GM23338 (cell line): ENCODE measurements at regions not wholly inside any gene's neighbourhood (a gene's known extent, or its start where the extent isn't known, plus 50 kb on each side); places are given as distances from the start of the nearest gene placed in this dataset.
A peak's percentile ranks its signal among the peaks of the same experiment; 100 is the strongest.

ENCODE experiments used
- CREB1 ChIP-seq: fragments of 250-450 bp; sonication (Bioruptor Pico); IDR thresholded peaks from 2 replicates; pipeline ENCODE4 v1.5.0; 2020; ENCODE audit warnings: low read depth, mild to moderate bottlenecking, moderate library complexity
- ETS1 ChIP-seq: IDR thresholded peaks from 2 replicates; pipeline ENCODE4 v1.6.1; 2016; ENCODE audit warnings: antibody characterized with exemption
- EZH2 ChIP-seq: fragments of 200-600 bp; sonication (generic); IDR thresholded peaks from one replicate; pipeline ENCODE4 v1.8.0; 2017; ENCODE audit warnings: antibody characterized with exemption, mild to moderate bottlenecking, low read depth; ENCODE audit not compliant: unreplicated experiment
- EZH2phosphoT487 ChIP-seq: fragments of 200-600 bp; sonication (generic); IDR thresholded peaks from one replicate; pipeline ENCODE4 v1.8.1; 2018; ENCODE audit warnings: antibody characterized with exemption; ENCODE audit not compliant: unreplicated experiment
- JUNB ChIP-seq: IDR thresholded peaks from one replicate; pipeline ENCODE4 v1.6.1; 2016; ENCODE audit warnings: antibody characterized with exemption; ENCODE audit not compliant: unreplicated experiment
- NANOG ChIP-seq: IDR thresholded peaks from 2 replicates; pipeline ENCODE4 v1.6.1; 2016; ENCODE audit warnings: antibody characterized with exemption, borderline replicate concordance
- POLR2AphosphoS5 ChIP-seq: IDR thresholded peaks from 2 replicates; pipeline ENCODE4 v1.6.1; 2016; ENCODE audit warnings: antibody characterized with exemption, low read depth
- REST ChIP-seq: IDR thresholded peaks from one replicate; pipeline ENCODE4 v1.6.1; 2018; ENCODE audit warnings: antibody characterized with exemption; ENCODE audit not compliant: unreplicated experiment
- STAT1 ChIP-seq: IDR thresholded peaks from one replicate; pipeline ENCODE4 v1.6.1; 2016; ENCODE audit warnings: antibody characterized with exemption; ENCODE audit not compliant: unreplicated experiment
- ZNF114 ChIP-seq: fragments of 250-450 bp; sonication (Bioruptor Pico); IDR thresholded peaks from 2 replicates; pipeline ENCODE4 v1.5.0; 2020; ENCODE audit warnings: mild to moderate bottlenecking, moderate library complexity
- TF ChIP-seq, protein P1 (sequence below), 2 experiments: fragments of 200-600 bp in 1 of 2; sonication (generic) in 1 of 2; conservative IDR thresholded peaks; 2 replicates each; pipeline versions ENCODE4 v1.5.1 to v1.6.1; 2016 to 2017; ENCODE audit warnings: antibody characterized with exemption in 2 of 2, low read depth in 2 of 2, mild to moderate bottlenecking in 2 of 2, moderate library complexity in 1 of 2

DNA sequence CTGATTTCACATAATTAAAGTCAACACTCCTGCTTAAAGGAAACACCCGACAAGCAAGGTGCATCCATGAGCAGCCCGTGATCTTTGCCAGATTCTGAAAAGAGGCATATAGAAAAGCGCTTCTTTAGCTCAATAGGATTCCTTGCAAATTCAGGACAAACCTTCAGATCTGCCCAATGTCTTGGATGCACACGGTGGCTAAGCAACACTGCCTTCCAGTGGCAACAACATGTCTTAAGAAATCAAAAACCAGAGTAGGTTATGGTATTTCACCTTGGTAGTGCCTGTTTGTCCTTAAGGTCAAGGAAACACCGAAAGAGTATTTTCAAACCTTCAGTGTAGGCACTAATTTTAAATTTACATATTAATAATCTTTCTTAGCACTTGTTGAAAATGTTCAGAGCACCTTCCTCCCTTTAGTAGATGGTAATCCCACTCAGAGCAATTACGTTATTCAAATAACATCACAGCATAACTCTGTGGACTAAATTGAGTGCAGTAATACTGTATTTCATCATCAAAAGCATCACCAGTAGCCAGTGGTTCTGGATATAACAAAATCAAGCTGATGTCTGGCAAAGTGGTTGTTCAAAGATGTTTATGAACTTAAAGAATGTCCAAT is 58.0 kb upstream of the CDKN3 start:
- TF ChIP-seq, protein P1, sequence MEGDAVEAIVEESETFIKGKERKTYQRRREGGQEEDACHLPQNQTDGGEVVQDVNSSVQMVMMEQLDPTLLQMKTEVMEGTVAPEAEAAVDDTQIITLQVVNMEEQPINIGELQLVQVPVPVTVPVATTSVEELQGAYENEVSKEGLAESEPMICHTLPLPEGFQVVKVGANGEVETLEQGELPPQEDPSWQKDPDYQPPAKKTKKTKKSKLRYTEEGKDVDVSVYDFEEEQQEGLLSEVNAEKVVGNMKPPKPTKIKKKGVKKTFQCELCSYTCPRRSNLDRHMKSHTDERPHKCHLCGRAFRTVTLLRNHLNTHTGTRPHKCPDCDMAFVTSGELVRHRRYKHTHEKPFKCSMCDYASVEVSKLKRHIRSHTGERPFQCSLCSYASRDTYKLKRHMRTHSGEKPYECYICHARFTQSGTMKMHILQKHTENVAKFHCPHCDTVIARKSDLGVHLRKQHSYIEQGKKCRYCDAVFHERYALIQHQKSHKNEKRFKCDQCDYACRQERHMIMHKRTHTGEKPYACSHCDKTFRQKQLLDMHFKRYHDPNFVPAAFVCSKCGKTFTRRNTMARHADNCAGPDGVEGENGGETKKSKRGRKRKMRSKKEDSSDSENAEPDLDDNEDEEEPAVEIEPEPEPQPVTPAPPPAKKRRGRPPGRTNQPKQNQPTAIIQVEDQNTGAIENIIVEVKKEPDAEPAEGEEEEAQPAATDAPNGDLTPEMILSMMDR (conservative IDR thresholded peaks at IDR 0.05; ENCODE audit: low read depth in 2 of 2), result peak; percentile 65 to 82
- no peak for TF ChIP-seq EZH2phosphoT487
- no peak for TF ChIP-seq REST
- no peak for TF ChIP-seq JUNB
- no peak for TF ChIP-seq POLR2AphosphoS5
- TF ChIP-seq ZNF114, result no peak
- no peak for TF ChIP-seq CREB1
- no peak for TF ChIP-seq EZH2
- no peak for TF ChIP-seq ETS1
- TF ChIP-seq STAT1, result no peak
- no peak for TF ChIP-seq NANOG
